Stimulated activated CD4-positive, alpha-beta T cell treated with anti-CD3 and anti-CD28 coated beads, Interleukin-1b, Interleukin-23, amount 100 ng/mL, for 4 hours (primary cell): ENCODE measurements at regions not wholly inside any gene's neighbourhood (a gene's known extent, or its start where the extent isn't known, plus 50 kb on each side); places are given as distances from the start of the nearest gene placed in this dataset.
A peak's percentile ranks its signal among the peaks of the same experiment; 100 is the strongest.

ENCODE experiments used
- DNase-seq, 2 donors: peaks; one replicate each; pipeline ENCODE4 v3.0.0-alpha.2; 2020; ENCODE audit warnings: low read depth in 2 of 2

GRCh38 chr15:94177112-94177511 is 54.2 kb upstream of the MCTP2 start:
- no peak for DNase-seq

GRCh38 chr15:94175420-94175819 is 55.9 kb upstream of the MCTP2 start:
- DNase-seq, result no peak

- no peak for DNase-seq
Measured at GRCh38 chr15:94174399-94174802, 57.0 kb upstream of the MCTP2 start.

GRCh38 chr15:94168250-94168649 is 63.1 kb upstream of the MCTP2 start:
- no peak for DNase-seq

GRCh38 chr15:94164971-94165370 is 66.4 kb upstream of the MCTP2 start:
- no peak for DNase-seq

- peak; percentile 19 to 47 for DNase-seq
Measured at GRCh38 chr15:94164202-94164807, 67.1 kb upstream of the MCTP2 start.

GRCh38 chr15:94162939-94163338 is 68.4 kb upstream of the MCTP2 start:
- DNase-seq, result no peak

GRCh38 chr15:94154255-94154654 is 77.1 kb upstream of the MCTP2 start:
- DNase-seq, result no peak

GRCh38 chr15:94145046-94145445 is 86.3 kb upstream of the MCTP2 start:
- no peak for DNase-seq

- no peak for DNase-seq
Measured at GRCh38 chr15:94141802-94142201, 89.6 kb upstream of the MCTP2 start.

- DNase-seq, result no peak
Measured at GRCh38 chr15:94135486-94136147, 95.7 kb upstream of the MCTP2 start.

- no peak for DNase-seq
Measured at GRCh38 chr15:94131875-94132274, 99.5 kb upstream of the MCTP2 start.

- DNase-seq, result no peak
Measured at GRCh38 chr15:94130504-94130903, 100.9 kb upstream of the MCTP2 start.

GRCh38 chr15:94127006-94127405 is 104.4 kb upstream of the MCTP2 start:
- DNase-seq, result no peak

GRCh38 chr15:94125698-94126097 is 105.7 kb upstream of the MCTP2 start:
- DNase-seq, result no peak

GRCh38 chr15:94125156-94125555 is 106.2 kb upstream of the MCTP2 start:
- no peak for DNase-seq

GRCh38 chr15:94122516-94122915 is 108.8 kb upstream of the MCTP2 start:
- DNase-seq, result no peak

- DNase-seq, result peak in 1 of 2 donors; percentile 8
Measured at GRCh38 chr15:94119923-94120775, 111.2 kb upstream of the MCTP2 start.

GRCh38 chr15:94119298-94119811 is 112.0 kb upstream of the MCTP2 start:
- DNase-seq, result no peak

GRCh38 chr15:94110476-94111130 is 120.8 kb upstream of the MCTP2 start:
- DNase-seq, result no peak

- no peak for DNase-seq
Measured at GRCh38 chr15:94107652-94108051, 123.7 kb upstream of the MCTP2 start.

- DNase-seq, result no peak
Measured at GRCh38 chr15:94105760-94106159, 125.6 kb upstream of the MCTP2 start.
